Left lung (tissue), 4 donors: ENCODE measurements at regions not wholly inside any gene's neighbourhood (a gene's known extent, or its start where the extent isn't known, plus 50 kb on each side); places are given as distances from the start of the nearest gene placed in this dataset.
A peak's percentile ranks its signal among the peaks of the same experiment; 100 is the strongest.

Experiments used
- ATAC-seq: fragments of 200-7000 bp; cut with Tn5 transposase; one replicate; pipeline ENCODE4 v1.9.1; 2020; ENCODE audit warnings: moderate library complexity
- DNase-seq, 4 donors: peaks; one replicate each; pipeline ENCODE4 v3.0.0-alpha.2; 2013 to 2020
- H3K27ac ChIP-seq, 2 donors: fragments of 200-600 bp; sonication (generic) in 1 of 2; one replicate each; pipeline versions ENCODE4 v1.5.0 to v1.8.0; 2020 to 2021
- H3K27me3 ChIP-seq, 2 donors: fragments of 200-600 bp; sonication (generic) in 1 of 2; one replicate each; pipeline versions ENCODE4 v1.5.0 to v1.8.0; 2020 to 2021
- H3K36me3 ChIP-seq, 2 donors: fragments of 200-600 bp; sonication (generic) in 1 of 2; one replicate each; pipeline versions ENCODE4 v1.5.0 to v1.8.0; 2020 to 2021
- H3K4me1 ChIP-seq, 2 donors: fragments of 200-600 bp; one replicate each; pipeline ENCODE4 v1.8.0; 2021
- H3K4me3 ChIP-seq, 2 donors: fragments of 200-600 bp; sonication (generic) in 1 of 2; one replicate each; pipeline versions ENCODE4 v1.5.0 to v1.8.0; 2020 to 2021; ENCODE audit warnings: mild to moderate bottlenecking in 1 of 2
- H3K9me3 ChIP-seq, 2 donors: fragments of 200-600 bp; sonication (generic) in 1 of 2; one replicate each; pipeline versions ENCODE4 v1.5.0 to v1.8.0; 2020 to 2021
- intact Hi-C, 2 donors: fragments of 100-400 bp; cut with DNase I; formaldehyde crosslinking; loops; one replicate each; pipeline versions ENCODE4 v1.11.2 to v1.14.2; 2022
- TF ChIP-seq, protein P1 (sequence below), 2 donors: fragments of 200-600 bp; sonication (generic) in 1 of 2; IDR thresholded peaks; one replicate each; pipeline versions ENCODE4 v1.5.0 to v1.8.0; 2021; ENCODE audit warnings: antibody characterized with exemption in 2 of 2
- donor health status: DM: no; HTN: yes; CAD: no.
- donor health status: DM: no; HTN: no; CAD: no.

DNA sequence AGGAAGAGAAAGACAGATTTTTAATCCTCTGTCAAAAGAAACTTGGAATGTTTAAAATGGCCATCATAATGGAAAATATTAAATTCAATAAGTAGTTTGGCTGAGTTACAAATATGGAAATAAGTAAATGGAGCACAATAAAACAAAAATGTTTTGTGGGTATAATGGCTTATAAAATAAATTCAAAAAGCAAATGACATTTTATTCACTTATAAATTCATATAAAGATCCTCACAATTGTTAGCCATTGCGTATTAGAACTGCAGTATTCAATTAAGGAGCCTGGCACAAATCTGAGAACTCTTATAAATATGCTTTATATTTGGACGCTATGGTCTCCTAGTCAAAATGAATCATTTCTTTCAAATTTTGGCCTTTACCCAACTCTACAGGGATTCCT is 339.0 kb upstream of the PABPC4L start:
- H3K4me1 ChIP-seq = no peaks in the 10 kb centered on the region
- no peaks in the 10 kb centered on the region for H3K9me3 ChIP-seq
- no peak for ATAC-seq
- H3K4me3 ChIP-seq = no peak overlapping the region
- TF ChIP-seq, protein P1, sequence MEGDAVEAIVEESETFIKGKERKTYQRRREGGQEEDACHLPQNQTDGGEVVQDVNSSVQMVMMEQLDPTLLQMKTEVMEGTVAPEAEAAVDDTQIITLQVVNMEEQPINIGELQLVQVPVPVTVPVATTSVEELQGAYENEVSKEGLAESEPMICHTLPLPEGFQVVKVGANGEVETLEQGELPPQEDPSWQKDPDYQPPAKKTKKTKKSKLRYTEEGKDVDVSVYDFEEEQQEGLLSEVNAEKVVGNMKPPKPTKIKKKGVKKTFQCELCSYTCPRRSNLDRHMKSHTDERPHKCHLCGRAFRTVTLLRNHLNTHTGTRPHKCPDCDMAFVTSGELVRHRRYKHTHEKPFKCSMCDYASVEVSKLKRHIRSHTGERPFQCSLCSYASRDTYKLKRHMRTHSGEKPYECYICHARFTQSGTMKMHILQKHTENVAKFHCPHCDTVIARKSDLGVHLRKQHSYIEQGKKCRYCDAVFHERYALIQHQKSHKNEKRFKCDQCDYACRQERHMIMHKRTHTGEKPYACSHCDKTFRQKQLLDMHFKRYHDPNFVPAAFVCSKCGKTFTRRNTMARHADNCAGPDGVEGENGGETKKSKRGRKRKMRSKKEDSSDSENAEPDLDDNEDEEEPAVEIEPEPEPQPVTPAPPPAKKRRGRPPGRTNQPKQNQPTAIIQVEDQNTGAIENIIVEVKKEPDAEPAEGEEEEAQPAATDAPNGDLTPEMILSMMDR (IDR thresholded peaks at IDR 0.05) = no peak
- intact Hi-C loops = no loop called here
- H3K27me3 ChIP-seq = no peaks in the 10 kb centered on the region
- H3K36me3 ChIP-seq = no peaks in the 10 kb centered on the region
- no peak overlapping the region for H3K27ac ChIP-seq
- no peak for DNase-seq

DNA sequence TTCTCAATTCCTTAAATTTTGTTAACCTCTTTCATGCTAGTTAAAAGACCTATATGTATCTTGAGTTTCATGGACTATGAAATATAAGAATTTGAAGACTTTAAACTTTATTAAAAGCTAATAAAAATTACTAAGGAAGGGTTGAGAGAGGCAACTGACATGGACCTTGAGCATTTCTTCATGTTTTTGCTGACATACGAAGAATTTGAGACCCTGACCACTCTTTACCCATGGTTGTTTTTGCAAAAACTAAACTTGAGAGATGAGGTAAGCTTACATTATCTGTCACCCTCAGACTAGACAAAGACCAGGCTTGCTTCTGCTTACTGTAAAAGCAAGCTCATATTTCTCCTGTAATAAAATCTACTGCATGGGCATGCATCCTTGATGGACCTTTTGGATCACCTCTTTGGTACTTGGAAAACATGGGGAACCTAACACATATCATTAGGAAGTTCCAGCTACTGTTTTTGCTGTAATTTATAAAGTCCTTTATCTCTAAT is 338.2 kb upstream of the PABPC4L start:
- Histone ChIP-seq H3K9me3 (no peaks in the 10 kb centered on the region), H3K36me3 (no peaks in the 10 kb centered on the region), H3K27me3 (no peaks in the 10 kb centered on the region), H3K27ac (no peak overlapping the region), H3K4me1 (no peaks in the 10 kb centered on the region), H3K4me3 (no peak overlapping the region)
- TF ChIP-seq, protein P1 (IDR thresholded peaks at IDR 0.05) = no peak
- ATAC-seq (no peak), DNase-seq (no peak)
- intact Hi-C loops = no loop called here

DNA sequence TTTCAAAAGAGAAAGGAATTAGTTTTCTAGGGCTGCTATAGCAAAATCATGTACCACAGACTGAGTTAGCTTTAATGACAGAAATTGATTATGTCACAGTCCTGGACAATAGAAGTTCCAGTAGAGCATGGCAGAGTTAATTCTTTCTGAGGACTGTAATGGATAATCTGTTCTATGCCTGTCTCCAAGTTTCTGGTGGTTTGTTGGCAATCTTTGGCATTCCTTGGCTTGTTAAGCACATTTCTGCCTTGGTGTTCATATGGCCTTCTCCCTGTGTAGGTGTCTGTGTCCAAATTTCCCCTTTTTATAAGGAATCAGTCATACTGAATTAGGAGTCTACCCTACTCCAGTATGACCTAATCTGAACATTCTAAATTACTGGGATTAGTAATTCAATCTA is 336.1 kb upstream of the PABPC4L start:
- no peaks in the 10 kb centered on the region for H3K36me3 ChIP-seq
- TF ChIP-seq, protein P1 (IDR thresholded peaks at IDR 0.05) = no peak
- no peaks in the 10 kb centered on the region for H3K27me3 ChIP-seq
- H3K4me1 ChIP-seq = no peaks in the 10 kb centered on the region
- ATAC-seq = no peak
- no peak for DNase-seq
- H3K4me3 ChIP-seq = no peak overlapping the region
- no peak overlapping the region for H3K27ac ChIP-seq
- no peaks in the 10 kb centered on the region for H3K9me3 ChIP-seq
- intact Hi-C loops = no loop called here

DNA sequence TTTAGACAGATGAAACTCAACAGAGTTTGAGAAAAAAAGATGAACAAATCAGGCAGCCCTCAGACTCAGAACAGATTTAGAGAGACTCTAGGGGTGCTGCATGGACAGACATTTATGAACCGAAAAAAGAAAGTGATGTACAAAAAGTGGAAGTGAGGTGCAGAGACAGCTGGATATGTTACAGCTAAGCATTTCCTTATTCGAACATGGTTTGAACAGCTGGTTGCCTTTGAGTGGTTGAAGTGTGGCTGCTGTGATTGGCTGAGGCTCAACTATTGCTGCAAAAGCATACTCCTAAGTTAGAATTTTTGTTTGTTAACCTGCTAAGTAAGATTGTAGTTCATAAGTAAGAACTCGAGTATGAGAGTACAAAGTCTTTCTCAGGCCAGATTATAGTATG is 331.5 kb upstream of the PABPC4L start:
- no peak overlapping the region for H3K27ac ChIP-seq
- H3K4me3 ChIP-seq = no peak overlapping the region
- no peaks in the 10 kb centered on the region for H3K27me3 ChIP-seq
- H3K4me1 ChIP-seq = no peaks in the 10 kb centered on the region
- TF ChIP-seq, protein P1 (IDR thresholded peaks at IDR 0.05) = no peak
- intact Hi-C loops = no loop called here
- no peaks in the 10 kb centered on the region for H3K9me3 ChIP-seq
- DNase-seq = peak in 3 of 4 donors; percentile 0 to 32 (median 27)
- no peaks in the 10 kb centered on the region for H3K36me3 ChIP-seq
- peak; percentile 70 for ATAC-seq

DNA sequence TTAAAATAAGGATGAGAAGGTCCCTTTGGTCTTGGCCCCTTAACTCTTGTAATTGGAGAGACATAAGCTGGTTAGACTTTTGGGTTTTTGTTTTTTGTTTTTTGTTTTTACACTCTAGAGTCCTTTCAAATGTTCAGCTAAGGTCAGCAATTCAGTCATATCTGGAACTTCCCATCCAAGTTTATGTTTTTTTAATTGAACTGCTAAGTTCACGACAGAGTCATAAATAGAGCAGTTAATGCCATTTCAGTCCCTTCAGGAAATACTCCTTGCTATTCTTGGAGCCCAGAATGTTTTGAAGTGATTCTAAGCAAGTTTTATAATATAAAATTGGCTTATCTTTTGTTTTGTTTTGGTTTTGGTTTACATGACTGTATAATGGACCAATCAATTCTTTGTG is 329.4 kb upstream of the PABPC4L start:
- ATAC-seq (no peak), DNase-seq (no peak)
- intact Hi-C loops = no loop called here
- TF ChIP-seq, protein P1 (IDR thresholded peaks at IDR 0.05) = no peak
- H3K36me3 ChIP-seq = no peaks in the 10 kb centered on the region
- H3K9me3 ChIP-seq = no peaks in the 10 kb centered on the region
- H3K27ac ChIP-seq = no peak overlapping the region
- no peaks in the 10 kb centered on the region for H3K4me1 ChIP-seq
- H3K4me3 ChIP-seq = no peak overlapping the region
- H3K27me3 ChIP-seq = no peaks in the 10 kb centered on the region
